PC-9 (cell line): ENCODE measurements at regions not wholly inside any gene's neighbourhood (a gene's known extent, or its start where the extent isn't known, plus 50 kb on each side); places are given as distances from the start of the nearest gene placed in this dataset.

Experiments used
- BruUV-seq: library from RNA; stranded (reverse); fragments of 400-500 nt; replicated peaks from 2 replicates; lab custom pipeline; 2021; lab: Mats Ljungman, UMichigan
- CTCF ChIA-PET: fragments of 300-600 bp; sonication (Branson Sonifier 250); formaldehyde crosslinking; loops from one replicate; lab custom pipeline; 2022; ENCODE audit warnings: antibody characterized with exemption; lab: Charles Lee
- POLR2A ChIA-PET: fragments of 300-600 bp; sonication (Branson Sonifier 250); formaldehyde crosslinking; loops from one replicate; lab custom pipeline; 2022; ENCODE audit warnings: antibody characterized with exemption; ENCODE audit not compliant: unreplicated experiment; lab: Charles Lee
- DNase-seq, 2 experiments: peaks; one replicate each; pipeline versions ENCODE4 v3.0.0 to v3.0.0-alpha.2; 2015 to 2022; ENCODE audit warnings: mixed read lengths in 1 of 2
- H2AFZ ChIP-seq: fragments of 200-600 bp; sonication (generic); 2 replicates; pipeline ENCODE4 v1.8.1; 2017; ENCODE audit warnings: antibody characterized with exemption
- H3F3A ChIP-seq: fragments of 200-600 bp; sonication (generic); 2 replicates; pipeline ENCODE4 v1.8.1; 2017; ENCODE audit warnings: antibody characterized with exemption, mild to moderate bottlenecking, low read depth; ENCODE audit not compliant: insufficient read depth
- H3K27ac ChIP-seq: fragments of 200-600 bp; sonication (generic); 2 replicates; pipeline ENCODE4 v1.6.1; 2016; ENCODE audit warnings: mixed run types
- H3K27me3 ChIP-seq: fragments of 200-600 bp; sonication (generic); 2 replicates; pipeline ENCODE4 v1.6.1; 2016; ENCODE audit warnings: low read depth, mixed run types; ENCODE audit not compliant: insufficient read depth
- H3K36me3 ChIP-seq: fragments of 200-600 bp; sonication (generic); 2 replicates; pipeline ENCODE4 v1.6.1; 2016; ENCODE audit warnings: low read depth, mixed run types
- H3K4me1 ChIP-seq: fragments of 200-600 bp; sonication (generic); replicated peaks from 2 replicates; pipeline ENCODE4 v1.6.1; 2016; ENCODE audit warnings: mixed run types; ENCODE audit not compliant: insufficient read depth
- H3K4me2 ChIP-seq: fragments of 200-600 bp; sonication (generic); 2 replicates; pipeline ENCODE4 v1.6.1; 2017; ENCODE audit warnings: mixed run types
- H3K4me3 ChIP-seq: fragments of 200-600 bp; sonication (generic); 2 replicates; pipeline ENCODE4 v1.6.1; 2016; ENCODE audit warnings: mixed run types
- H3K79me2 ChIP-seq: fragments of 200-600 bp; sonication (generic); 2 replicates; pipeline ENCODE4 v1.6.1; 2017; ENCODE audit warnings: low read depth, mixed run types
- H3K9me2 ChIP-seq: fragments of 200-600 bp; sonication (generic); 2 replicates; pipeline ENCODE4 v1.8.1; 2017; ENCODE audit warnings: mild to moderate bottlenecking; ENCODE audit not compliant: insufficient read depth
- H3K9me3 ChIP-seq: fragments of 200-600 bp; sonication (generic); 2 replicates; pipeline ENCODE4 v1.8.1; 2016; ENCODE audit warnings: low read depth; ENCODE audit not compliant: insufficient read depth
- H4K20me1 ChIP-seq: fragments of 200-600 bp; sonication (generic); 2 replicates; pipeline ENCODE4 v1.8.1; 2017; ENCODE audit not compliant: insufficient read depth
- EZH2 ChIP-seq: fragments of 200-600 bp; sonication (generic); IDR thresholded peaks from 2 replicates; pipeline ENCODE4 v1.8.0; 2017; ENCODE audit warnings: antibody characterized with exemption, low read depth
- intact Hi-C: fragments of 100-400 bp; cut with micrococcal nuclease; formaldehyde crosslinking; loops from one replicate; pipeline ENCODE4 v1.10.0; 2022; ENCODE audit not compliant: unreplicated experiment
- TF ChIP-seq, protein P1 (sequence below): fragments of 200-600 bp; sonication (generic); conservative IDR thresholded peaks from 2 replicates; pipeline ENCODE4 v1.6.1; 2017; ENCODE audit warnings: mixed run types, antibody characterized with exemption, mild to moderate bottlenecking, moderate library complexity

DNA sequence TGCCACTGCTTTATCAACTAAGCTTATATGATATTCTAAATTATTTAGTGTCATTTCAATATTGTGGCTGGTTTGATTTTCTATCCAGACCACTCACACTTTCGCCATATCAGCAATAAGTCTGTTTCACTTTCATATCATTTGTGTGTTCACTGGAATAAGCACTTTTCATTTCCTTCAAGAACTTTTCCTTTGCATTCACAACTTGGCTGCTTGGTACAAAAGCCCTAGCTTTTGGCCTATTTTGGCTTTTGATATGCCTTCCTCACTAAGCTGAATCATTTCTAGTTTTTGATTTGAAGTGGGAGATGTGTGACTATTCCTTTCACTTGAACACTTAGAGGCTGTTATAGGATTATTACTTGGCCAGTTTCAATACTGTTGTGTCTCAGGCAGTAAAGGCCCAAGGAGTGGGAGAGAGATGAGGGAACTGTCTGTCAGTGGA, 120.9 kb upstream of the NAMPT start:
- H3K27ac ChIP-seq: no peak overlapping the region
- no peaks in the 10 kb centered on the region for H4K20me1 ChIP-seq
- no peak overlapping the region for H3K4me2 ChIP-seq
- intact Hi-C loops: no loop called here
- ChIA-PET POLR2A (interaction anchor here (0.6 kb wide), 1 partner anchor 53 kb away, joined by 4 read pairs; no protein-coding TSS in a partner anchor), CTCF (no interaction called here)
- no peak overlapping the region for H3K4me3 ChIP-seq
- H3K9me3 ChIP-seq: peaks cover 3% of the 10 kb centered on the region; the same call in 1 of the 2 replicates
- no peaks in the 10 kb centered on the region for H3F3A ChIP-seq
- no peaks in the 10 kb centered on the region for H3K79me2 ChIP-seq
- no TSS peak for BruUV-seq
- no peaks in the 10 kb centered on the region for H3K4me1 ChIP-seq
- no peaks in the 10 kb centered on the region; the same call in 1 of the 2 replicates for H3K9me2 ChIP-seq
- H3K27me3 ChIP-seq: no peaks in the 10 kb centered on the region
- peak overlapping the region; percentile 63; the same call in 1 of the 2 replicates for H2AFZ ChIP-seq
- no peak for DNase-seq
- no peaks in the 10 kb centered on the region; the same call in 1 of the 2 replicates for H3K36me3 ChIP-seq
- TF ChIP-seq, protein P1, sequence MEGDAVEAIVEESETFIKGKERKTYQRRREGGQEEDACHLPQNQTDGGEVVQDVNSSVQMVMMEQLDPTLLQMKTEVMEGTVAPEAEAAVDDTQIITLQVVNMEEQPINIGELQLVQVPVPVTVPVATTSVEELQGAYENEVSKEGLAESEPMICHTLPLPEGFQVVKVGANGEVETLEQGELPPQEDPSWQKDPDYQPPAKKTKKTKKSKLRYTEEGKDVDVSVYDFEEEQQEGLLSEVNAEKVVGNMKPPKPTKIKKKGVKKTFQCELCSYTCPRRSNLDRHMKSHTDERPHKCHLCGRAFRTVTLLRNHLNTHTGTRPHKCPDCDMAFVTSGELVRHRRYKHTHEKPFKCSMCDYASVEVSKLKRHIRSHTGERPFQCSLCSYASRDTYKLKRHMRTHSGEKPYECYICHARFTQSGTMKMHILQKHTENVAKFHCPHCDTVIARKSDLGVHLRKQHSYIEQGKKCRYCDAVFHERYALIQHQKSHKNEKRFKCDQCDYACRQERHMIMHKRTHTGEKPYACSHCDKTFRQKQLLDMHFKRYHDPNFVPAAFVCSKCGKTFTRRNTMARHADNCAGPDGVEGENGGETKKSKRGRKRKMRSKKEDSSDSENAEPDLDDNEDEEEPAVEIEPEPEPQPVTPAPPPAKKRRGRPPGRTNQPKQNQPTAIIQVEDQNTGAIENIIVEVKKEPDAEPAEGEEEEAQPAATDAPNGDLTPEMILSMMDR: no peak

DNA sequence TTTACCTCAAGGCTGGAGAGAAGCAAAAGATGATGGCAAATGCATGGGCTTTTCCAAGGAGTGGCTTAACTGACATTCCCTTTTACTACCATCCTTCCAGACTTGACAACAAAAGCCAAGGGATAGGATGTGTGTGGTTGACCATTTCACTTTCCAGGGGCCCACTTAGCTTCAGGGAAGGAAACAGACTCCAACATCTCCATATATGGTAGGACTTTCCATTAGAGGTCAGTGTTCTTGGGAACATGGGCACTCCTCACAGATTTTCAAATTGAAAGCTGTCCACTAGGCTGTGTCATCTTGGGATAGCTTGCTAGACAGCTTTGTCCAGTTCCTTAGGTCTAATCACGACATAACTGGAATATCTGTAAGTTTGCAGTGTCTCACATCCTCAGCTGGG, 118.1 kb upstream of the NAMPT start:
- intact Hi-C loops: no loop called here
- Histone ChIP-seq H3K4me3 (no peak overlapping the region), H3F3A (no peaks in the 10 kb centered on the region), H3K4me1 (no peaks in the 10 kb centered on the region), H3K27me3 (no peaks in the 10 kb centered on the region), H2AFZ (no peak overlapping the region), H4K20me1 (no peaks in the 10 kb centered on the region), H3K9me2 (no peaks in the 10 kb centered on the region), H3K27ac (no peak overlapping the region), H3K36me3 (no peaks in the 10 kb centered on the region; the same call in 1 of the 2 replicates), H3K79me2 (no peaks in the 10 kb centered on the region), H3K4me2 (no peak overlapping the region), H3K9me3 (no peaks in the 10 kb centered on the region; the same call in 1 of the 2 replicates)
- CTCF ChIA-PET: interaction anchor here (0.8 kb wide), 1 partner anchor 226 kb away, joined by 3 read pairs; no protein-coding TSS in a partner anchor
- BruUV-seq: no TSS peak
- TF ChIP-seq, protein P1: no peak
- TF ChIP-seq EZH2: no peak
- DNase-seq: no peak
- POLR2A ChIA-PET: no interaction called here

DNA sequence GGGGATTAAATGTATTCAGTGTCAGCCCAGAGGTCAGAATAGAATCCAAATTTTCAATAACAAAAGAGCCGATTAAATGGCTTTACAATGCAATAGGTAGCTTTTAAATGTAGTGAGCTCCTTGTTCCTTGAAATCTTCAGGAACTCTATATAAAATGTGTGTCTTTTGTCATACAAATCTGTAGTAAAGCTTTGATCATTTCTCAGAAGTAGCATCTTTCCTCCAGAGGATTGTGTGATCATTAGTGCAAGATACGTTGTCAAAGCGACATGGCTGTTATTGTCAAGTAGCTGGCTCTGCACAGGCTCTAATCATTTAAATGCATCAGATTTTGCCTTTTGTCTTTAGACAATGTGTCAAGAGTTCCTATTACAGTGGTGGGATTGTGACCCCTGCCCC, 116.1 kb upstream of the NAMPT start:
- intact Hi-C loops: no loop called here
- Histone ChIP-seq H4K20me1 (no peaks in the 10 kb centered on the region), H3K4me2 (no peak overlapping the region), H3K36me3 (no peaks in the 10 kb centered on the region), H3K9me3 (no peaks in the 10 kb centered on the region; the same call in 1 of the 2 replicates), H2AFZ (no peak overlapping the region), H3K79me2 (no peaks in the 10 kb centered on the region), H3K4me1 (no peaks in the 10 kb centered on the region), H3K4me3 (no peak overlapping the region), H3F3A (no peaks in the 10 kb centered on the region), H3K9me2 (no peaks in the 10 kb centered on the region), H3K27me3 (no peaks in the 10 kb centered on the region), H3K27ac (no peak overlapping the region)
- BruUV-seq: no TSS peak
- no peak for TF ChIP-seq EZH2
- TF ChIP-seq, protein P1: no peak
- ChIA-PET CTCF (no interaction called here), POLR2A (interaction anchor here (0.7 kb wide), 1 partner anchor 31 kb away, joined by 3 read pairs; no protein-coding TSS in a partner anchor)
- DNase-seq: no peak
